HL-60 (cell line): ENCODE measurements at regions not wholly inside any gene's neighbourhood (a gene's known extent, or its start where the extent isn't known, plus 50 kb on each side); places are given as distances from the start of the nearest gene placed in this dataset.

ENCODE experiments used
- DNase-seq, 2 experiments: peaks; one replicate each; pipeline ENCODE4 v3.0.0-alpha.2; 2010 to 2020; ENCODE audit warnings: low read depth in 1 of 2, low spot score in 1 of 2
- H3K27ac ChIP-seq: fragments of 250-450 bp; sonication (Bioruptor Pico); replicated peaks from 2 replicates; pipeline ENCODE4 v1.5.1; 2020; ENCODE audit warnings: mild to moderate bottlenecking, moderate library complexity
- H3K27me3 ChIP-seq: fragments of 250-450 bp; sonication (Bioruptor Pico); 2 replicates; pipeline ENCODE4 v1.5.1; 2021; ENCODE audit warnings: mild to moderate bottlenecking, moderate library complexity; ENCODE audit not compliant: insufficient read depth, poor library complexity, severe bottlenecking
- H3K4me3 ChIP-seq: replicated peaks from 2 replicates; pipeline ENCODE4 v1.5.1; 2011; ENCODE audit warnings: mild to moderate bottlenecking, control low read depth, low read length; ENCODE audit not compliant: insufficient read depth
- CTCF ChIP-seq: IDR thresholded peaks from one replicate; pipeline ENCODE4 v1.5.1; 2011; ENCODE audit warnings: low read length, control low read depth, inconsistent platforms; ENCODE audit not compliant: insufficient read depth
- GABPA ChIP-seq: IDR thresholded peaks from 2 replicates; pipeline ENCODE4 v1.6.1; 2012; ENCODE audit warnings: low read depth
- POLR2AphosphoS5 ChIP-seq: IDR thresholded peaks from 2 replicates; pipeline ENCODE4 v1.6.1; 2012; ENCODE audit warnings: low read depth
- REST ChIP-seq: IDR thresholded peaks from 2 replicates; pipeline ENCODE4 v1.6.1; 2012; ENCODE audit warnings: low read depth; ENCODE audit not compliant: insufficient replicate concordance
- SPI1 ChIP-seq: IDR thresholded peaks from 2 replicates; pipeline ENCODE4 v1.6.1; 2012; ENCODE audit warnings: low read depth, mild to moderate bottlenecking, borderline replicate concordance

GRCh38 chr6:6845603-6846002 is 257.1 kb downstream of the LY86 start:
- TF ChIP-seq POLR2AphosphoS5, result no peak
- TF ChIP-seq SPI1, result no peak
- no peak for TF ChIP-seq GABPA
- TF ChIP-seq CTCF, result no peak
- TF ChIP-seq REST, result no peak
- no peaks in the 10 kb centered on the region for H3K27me3 ChIP-seq
- no peak overlapping the region for H3K4me3 ChIP-seq
- no peak overlapping the region for H3K27ac ChIP-seq
- DNase-seq, result no peak

- no peak for DNase-seq
- no peak overlapping the region for H3K4me3 ChIP-seq
- H3K27me3 ChIP-seq, result no peaks in the 10 kb centered on the region
- TF ChIP-seq GABPA (no peak), CTCF (no peak), REST (no peak), POLR2AphosphoS5 (no peak), SPI1 (no peak)
- no peak overlapping the region for H3K27ac ChIP-seq
Measured at GRCh38 chr6:6847591-6847990, 259.1 kb downstream of the LY86 start.

- no peaks in the 10 kb centered on the region for H3K27me3 ChIP-seq
- DNase-seq, result no peak
- H3K27ac ChIP-seq, result no peak overlapping the region
- TF ChIP-seq REST (no peak), GABPA (no peak), CTCF (no peak), SPI1 (no peak)
- H3K4me3 ChIP-seq, result no peak overlapping the region
Measured at GRCh38 chr6:6851059-6851948, 256.5 kb upstream of the RREB1 start.
